ENCODE measurements at regions not wholly inside any gene's neighbourhood (a gene's known extent, or its start where the extent isn't known, plus 50 kb on each side); places are given as distances from the start of the nearest gene placed in this dataset.

DNA sequence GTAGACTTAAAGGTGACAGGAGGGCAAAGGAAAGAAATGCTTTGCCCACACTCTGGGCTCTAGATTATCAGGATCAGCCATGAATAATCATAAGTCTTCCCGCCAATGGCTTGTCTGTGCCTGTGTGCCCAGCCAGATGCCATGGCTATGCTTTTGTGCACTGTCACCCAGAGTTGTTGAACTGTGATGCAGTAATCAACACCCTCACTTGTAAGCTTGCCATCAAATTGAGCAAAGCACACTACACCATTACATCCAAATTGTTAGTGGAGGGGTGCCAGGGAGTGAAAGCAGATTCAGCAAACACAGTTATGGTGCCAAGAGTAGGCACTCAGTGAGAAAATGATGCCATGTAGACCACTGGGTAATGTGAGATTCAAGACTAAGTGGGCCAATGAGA is 845.3 kb upstream of the MIR17HG start:
- TF ChIP-seq POLR2A (IDR thresholded peaks at IDR 0.05) (no peak), CTCF (IDR thresholded peaks at IDR 0.05) (no peak)

All from ovary (tissue), 3 donors.